ENCODE measurements at regions not wholly inside any gene's neighbourhood (a gene's known extent, or its start where the extent isn't known, plus 50 kb on each side); places are given as distances from the start of the nearest gene placed in this dataset.
"Not testable (repeated sequence)": the region's sequence is repeated elsewhere in the genome, so short reads cannot be mapped to it uniquely, and the experiment has no call there.

- TF ChIP-seq EZH2 (IDR thresholded peaks at IDR 0.05; ENCODE audit: low read length): no peak
- TF ChIP-seq CTCF (optimal IDR thresholded peaks at IDR 0.05 in 1 of 3, IDR thresholded peaks at IDR 0.05 in 1 of 3, conservative IDR thresholded peaks at IDR 0.05 in 1 of 3; ENCODE audit: extremely low read depth in 1 of 3, insufficient read depth in 2 of 3, low read length in 3 of 3): no peak
- H3K4me2 ChIP-seq (ENCODE audit: control insufficient read depth, extremely low read depth, insufficient read depth, low read depth, low read length): no peak overlapping the region
- H3K36me3 ChIP-seq (ENCODE audit: control insufficient read depth in 2 of 2, extremely low read depth in 1 of 2, insufficient read depth in 2 of 2, low read length in 2 of 2): no peaks in the 10 kb centered on the region
- H3K27me3 ChIP-seq (ENCODE audit: control insufficient read depth, extremely low read depth, insufficient read depth, low read length): no peaks in the 10 kb centered on the region
- no peak overlapping the region for H2AFZ ChIP-seq (ENCODE audit: control insufficient read depth, low read length)
- H3K4me3 ChIP-seq (ENCODE audit: control insufficient read depth in 2 of 3, extremely low read depth in 1 of 3, insufficient read depth in 2 of 3, low read depth in 1 of 3, low read length in 3 of 3): no peak overlapping the region
- FAIRE-seq (no peak), DNase-seq (ENCODE audit: low read depth, low spot score) (no peak)
- no peaks in the 10 kb centered on the region for H4K20me1 ChIP-seq (ENCODE audit: control insufficient read depth, extremely low read depth, insufficient read depth, low read length)
- dilution Hi-C loops (cut with MboI; ENCODE audit: extremely low pct_ligation_motif_present, low sequenced_read_pairs): no loop called here
- H3K9me1 ChIP-seq (ENCODE audit: control insufficient read depth, extremely low read depth, insufficient read depth, low read length): no peaks in the 10 kb centered on the region
- no peaks in the 10 kb centered on the region for H3K79me2 ChIP-seq (ENCODE audit: control insufficient read depth, insufficient read depth, low read length)
- no peaks in the 10 kb centered on the region for H3K4me1 ChIP-seq (ENCODE audit: control insufficient read depth, extremely low read depth, insufficient read depth, low read length)
- no peak overlapping the region for H3K27ac ChIP-seq (ENCODE audit: control insufficient read depth, insufficient read depth, low read length)
- no peak overlapping the region for H3K9ac ChIP-seq (ENCODE audit: control insufficient read depth, extremely low read depth, insufficient read depth, low read length)
- H3K9me3 ChIP-seq (ENCODE audit: control insufficient read depth, low read depth, low read length): no peaks in the 10 kb centered on the region
Measured at GRCh38 chr10:43839973-43840372, 191.3 kb upstream of the ZNF32 start.

GRCh38 chr10:43834751-43835150 is 186.1 kb upstream of the ZNF32 start:
- H3K9me1 ChIP-seq (ENCODE audit: control insufficient read depth, extremely low read depth, insufficient read depth, low read length); H3K27ac ChIP-seq (ENCODE audit: control insufficient read depth, insufficient read depth, low read length); H3K9me3 ChIP-seq (ENCODE audit: control insufficient read depth, low read depth, low read length); DNase-seq (ENCODE audit: low read depth, low spot score); FAIRE-seq; H3K79me2 ChIP-seq (ENCODE audit: control insufficient read depth, insufficient read depth, low read length); H4K20me1 ChIP-seq (ENCODE audit: control insufficient read depth, extremely low read depth, insufficient read depth, low read length); H3K36me3 ChIP-seq (ENCODE audit: control insufficient read depth in 2 of 2, extremely low read depth in 1 of 2, insufficient read depth in 2 of 2, low read length in 2 of 2); H3K4me1 ChIP-seq (ENCODE audit: control insufficient read depth, extremely low read depth, insufficient read depth, low read length); H3K4me3 ChIP-seq (ENCODE audit: control insufficient read depth in 2 of 3, extremely low read depth in 1 of 3, insufficient read depth in 2 of 3, low read depth in 1 of 3, low read length in 3 of 3); H3K27me3 ChIP-seq (ENCODE audit: control insufficient read depth, extremely low read depth, insufficient read depth, low read length); H2AFZ ChIP-seq (ENCODE audit: control insufficient read depth, low read length); H3K4me2 ChIP-seq (ENCODE audit: control insufficient read depth, extremely low read depth, insufficient read depth, low read depth, low read length); H3K9ac ChIP-seq (ENCODE audit: control insufficient read depth, extremely low read depth, insufficient read depth, low read length); dilution Hi-C loops (cut with MboI; ENCODE audit: extremely low pct_ligation_motif_present, low sequenced_read_pairs): not testable (repeated sequence)

GRCh38 chr10:43827853-43828252 is 179.2 kb upstream of the ZNF32 start:
- H3K27me3 ChIP-seq (ENCODE audit: control insufficient read depth, extremely low read depth, insufficient read depth, low read length): no peaks in the 10 kb centered on the region
- no peak overlapping the region for H3K9ac ChIP-seq (ENCODE audit: control insufficient read depth, extremely low read depth, insufficient read depth, low read length)
- H3K4me2 ChIP-seq (ENCODE audit: control insufficient read depth, extremely low read depth, insufficient read depth, low read depth, low read length): no peak overlapping the region
- TF ChIP-seq EZH2 (IDR thresholded peaks at IDR 0.05; ENCODE audit: low read length) (no peak), CTCF (optimal IDR thresholded peaks at IDR 0.05 in 1 of 3, IDR thresholded peaks at IDR 0.05 in 1 of 3, conservative IDR thresholded peaks at IDR 0.05 in 1 of 3; ENCODE audit: extremely low read depth in 1 of 3, insufficient read depth in 2 of 3, low read length in 3 of 3) (no peak)
- H3K79me2 ChIP-seq (ENCODE audit: control insufficient read depth, insufficient read depth, low read length): no peaks in the 10 kb centered on the region
- H3K9me1 ChIP-seq (ENCODE audit: control insufficient read depth, extremely low read depth, insufficient read depth, low read length): no peaks in the 10 kb centered on the region
- no peak overlapping the region for H3K27ac ChIP-seq (ENCODE audit: control insufficient read depth, insufficient read depth, low read length)
- no peaks in the 10 kb centered on the region for H3K36me3 ChIP-seq (ENCODE audit: control insufficient read depth in 2 of 2, extremely low read depth in 1 of 2, insufficient read depth in 2 of 2, low read length in 2 of 2)
- H2AFZ ChIP-seq (ENCODE audit: control insufficient read depth, low read length): no peak overlapping the region
- no peaks in the 10 kb centered on the region for H3K9me3 ChIP-seq (ENCODE audit: control insufficient read depth, low read depth, low read length)
- H3K4me3 ChIP-seq (ENCODE audit: control insufficient read depth in 2 of 3, extremely low read depth in 1 of 3, insufficient read depth in 2 of 3, low read depth in 1 of 3, low read length in 3 of 3): no peak overlapping the region
- FAIRE-seq (no peak), DNase-seq (ENCODE audit: low read depth, low spot score) (no peak)
- H4K20me1 ChIP-seq (ENCODE audit: control insufficient read depth, extremely low read depth, insufficient read depth, low read length): no peaks in the 10 kb centered on the region
- dilution Hi-C loops (cut with MboI; ENCODE audit: extremely low pct_ligation_motif_present, low sequenced_read_pairs): no loop called here
- no peaks in the 10 kb centered on the region for H3K4me1 ChIP-seq (ENCODE audit: control insufficient read depth, extremely low read depth, insufficient read depth, low read length)
